T1000 (cell line): ENCODE measurements at regions not wholly inside any gene's neighbourhood (a gene's known extent, or its start where the extent isn't known, plus 50 kb on each side); places are given as distances from the start of the nearest gene placed in this dataset.
"Not testable (repeated sequence)": the region's sequence is repeated elsewhere in the genome, so short reads cannot be mapped to it uniquely, and the experiment has no call there.

Experiments
- DNase-seq: peaks from one replicate; lab custom pipeline; 2025; ENCODE audit warnings: mixed read lengths; lab: John Stamatoyannopoulos, UW

DNA sequence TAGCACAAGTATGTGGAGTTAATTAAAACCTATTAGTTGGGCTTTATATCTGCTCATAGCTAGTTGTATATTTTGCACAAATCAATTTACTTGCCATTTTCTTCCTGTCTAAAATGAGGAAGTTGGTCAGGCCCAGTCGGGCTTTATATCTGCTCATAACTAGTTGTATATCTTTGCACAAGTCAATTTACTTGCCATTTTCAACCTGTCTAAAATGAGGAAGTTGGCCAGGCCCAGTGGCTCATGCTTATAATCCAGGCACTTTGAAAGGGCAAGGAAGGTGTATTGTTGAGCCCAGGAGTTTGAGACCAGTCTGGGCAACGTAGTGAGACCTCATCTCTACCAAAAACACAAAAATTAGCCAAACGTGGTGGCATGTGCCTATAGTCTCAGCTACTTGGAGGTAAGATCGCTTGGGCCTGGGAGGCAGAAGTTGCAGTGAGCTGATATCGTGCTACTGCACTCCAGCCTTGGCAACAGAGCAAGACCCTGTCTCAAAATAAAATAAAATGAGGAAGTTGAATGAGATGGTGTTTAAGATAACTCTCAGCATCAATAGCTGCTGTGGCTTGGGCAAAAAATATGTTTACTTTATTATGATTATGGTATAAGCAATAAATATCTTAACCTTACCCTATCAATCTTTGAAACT, 1558.6 kb upstream of the RAG2 start:
- DNase-seq = no peak

DNA sequence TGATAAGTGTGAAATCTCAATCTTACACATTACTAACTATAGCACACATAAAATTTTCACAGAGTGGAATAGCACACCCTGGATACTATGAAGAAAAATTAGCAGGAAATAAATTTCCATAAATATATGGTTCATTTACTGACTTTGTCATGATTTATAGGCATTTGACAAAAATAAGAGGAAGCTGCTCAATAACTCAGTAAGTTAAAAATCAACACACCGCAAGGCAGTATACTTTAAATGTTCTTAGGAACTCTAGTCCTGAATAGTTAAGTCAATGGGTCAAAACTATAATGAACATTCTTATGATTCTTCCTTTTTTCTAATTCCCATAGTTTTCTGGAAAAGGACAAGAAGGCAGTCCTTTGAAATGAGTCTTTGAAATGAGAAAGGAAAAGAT, 1557.8 kb upstream of the RAG2 start:
- no peak for DNase-seq

DNA sequence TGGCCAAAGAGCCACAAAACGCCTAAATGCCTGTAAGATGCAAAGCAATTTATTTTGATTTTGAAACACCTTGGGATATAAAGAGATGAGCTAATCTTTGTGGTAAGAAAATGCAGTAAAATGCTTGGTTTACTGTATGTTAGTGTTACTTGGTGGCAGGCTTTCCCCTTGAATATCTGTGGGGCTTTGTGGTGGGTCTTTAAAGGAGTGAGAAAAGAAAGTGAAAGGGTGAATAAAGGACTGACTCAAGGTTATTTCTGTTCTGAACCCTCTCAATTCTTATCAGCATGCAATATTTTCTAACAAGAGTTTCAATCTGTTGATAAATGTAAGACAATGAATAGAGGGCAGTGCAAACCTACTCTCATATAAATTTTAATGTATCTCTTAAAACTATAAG, 1555.9 kb upstream of the RAG2 start:
- no peak for DNase-seq

DNA sequence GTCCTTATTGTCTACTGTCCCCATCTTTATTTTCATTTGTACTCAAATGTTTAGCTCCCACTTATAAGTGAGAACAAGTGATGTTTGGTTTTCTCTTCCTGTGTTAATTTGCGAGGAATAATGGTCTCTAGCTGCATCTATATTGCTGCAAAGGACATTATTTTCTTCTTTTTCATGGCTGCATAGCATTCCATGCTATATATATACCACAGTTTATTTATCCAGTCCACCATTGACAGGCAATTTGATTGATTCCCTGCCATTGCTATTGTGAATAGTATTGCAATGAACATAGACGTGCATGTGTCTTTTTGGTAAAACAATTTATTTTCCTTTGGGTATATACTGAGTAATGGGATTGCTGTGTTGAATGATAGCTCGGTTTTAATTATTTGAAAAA, 1545.8 kb upstream of the RAG2 start:
- DNase-seq = no peak

DNA sequence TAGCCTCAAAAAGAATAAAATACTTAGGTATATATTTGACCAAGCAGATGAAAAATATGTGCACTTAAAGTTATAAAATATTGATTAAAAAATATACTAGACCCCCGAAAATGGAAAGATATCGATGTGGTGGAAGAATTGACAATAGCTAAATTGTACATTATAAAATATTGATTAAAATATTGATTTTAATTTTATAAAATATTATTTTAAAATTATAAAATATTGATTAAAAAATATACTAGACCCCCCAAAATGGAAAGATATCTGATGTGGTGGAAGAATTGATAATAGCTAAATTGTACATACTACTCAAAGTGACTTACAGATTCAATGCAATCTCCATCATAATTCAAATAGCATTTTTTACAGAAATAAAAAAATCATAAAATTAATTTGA, 1540.9 kb upstream of the RAG2 start:
- no peak for DNase-seq

DNA sequence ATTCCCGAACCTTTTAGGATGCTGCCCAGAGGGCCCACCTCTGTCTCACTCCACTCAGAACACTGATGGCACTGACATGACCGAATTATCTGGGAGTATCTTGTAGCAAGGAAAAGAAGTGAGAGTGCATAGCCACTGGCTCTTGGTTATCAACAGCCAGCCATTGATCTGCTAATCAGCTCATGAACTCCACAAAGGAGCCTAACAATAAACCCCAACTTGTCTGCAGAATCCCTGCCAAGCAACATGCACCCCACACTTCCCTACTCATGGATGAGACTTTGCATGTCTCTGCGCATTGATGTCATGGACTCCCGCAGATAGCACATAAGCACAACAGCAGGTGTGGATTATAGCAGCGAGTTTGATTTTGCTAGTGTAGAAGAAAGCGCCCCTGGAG, 1538.9 kb upstream of the RAG2 start:
- no peak for DNase-seq

DNA sequence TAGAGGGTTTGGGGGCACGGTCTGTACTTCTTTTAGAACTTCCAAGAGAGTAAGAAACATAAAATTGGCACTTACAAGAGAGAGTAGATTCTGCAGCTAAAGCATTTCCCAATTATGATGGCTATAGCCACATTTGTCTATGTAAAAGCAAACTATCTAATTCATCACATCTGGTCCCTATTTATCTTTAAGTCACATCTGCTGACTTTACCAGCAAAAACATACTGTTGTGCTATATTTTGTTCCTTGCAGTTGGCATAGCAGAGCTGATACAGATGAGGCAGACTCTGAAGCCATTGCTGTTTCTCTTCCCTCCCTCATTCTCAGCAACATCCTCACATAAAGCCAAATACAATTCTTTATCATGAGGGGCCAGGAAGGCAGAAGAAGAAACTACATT, 1533.5 kb upstream of the RAG2 start:
- DNase-seq = no peak

DNA sequence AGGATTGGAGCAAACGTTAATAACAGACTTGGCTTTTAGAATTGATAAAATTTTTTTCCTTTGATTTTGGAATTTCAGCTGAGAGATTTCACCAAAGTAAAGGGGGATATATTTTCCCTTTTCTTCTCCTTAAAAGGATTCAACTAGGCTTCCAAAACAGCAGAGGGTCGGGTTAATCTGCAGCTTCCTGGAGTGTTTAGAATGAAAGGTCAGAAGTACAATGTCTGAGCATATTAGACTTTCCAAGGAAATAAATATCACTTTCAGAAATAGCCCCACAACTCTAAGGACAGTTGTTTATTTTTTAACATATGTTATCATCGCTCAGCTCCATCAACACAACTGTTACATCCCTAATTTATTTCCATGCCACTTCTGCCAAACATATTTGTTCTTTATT, 1532.9 kb upstream of the RAG2 start:
- no peak for DNase-seq

DNA sequence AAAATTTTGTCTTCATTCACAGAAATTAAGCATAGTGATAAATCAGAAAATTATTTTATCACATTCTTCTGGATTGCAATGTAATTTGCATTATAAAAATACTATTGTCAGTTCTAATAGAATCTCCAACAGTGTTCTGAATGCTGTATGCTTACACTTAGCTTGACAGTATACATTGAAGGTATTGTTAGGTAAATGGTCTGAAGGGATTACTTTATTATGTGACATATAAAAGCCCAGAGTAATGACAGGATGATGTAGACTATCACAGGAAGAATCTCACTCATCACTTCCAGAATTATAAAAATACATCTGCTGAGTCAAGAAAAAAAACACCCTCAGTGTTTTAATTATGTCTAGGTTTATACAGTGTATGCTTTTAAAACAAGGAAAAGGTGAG, 1532.5 kb upstream of the RAG2 start:
- DNase-seq = no peak

DNA sequence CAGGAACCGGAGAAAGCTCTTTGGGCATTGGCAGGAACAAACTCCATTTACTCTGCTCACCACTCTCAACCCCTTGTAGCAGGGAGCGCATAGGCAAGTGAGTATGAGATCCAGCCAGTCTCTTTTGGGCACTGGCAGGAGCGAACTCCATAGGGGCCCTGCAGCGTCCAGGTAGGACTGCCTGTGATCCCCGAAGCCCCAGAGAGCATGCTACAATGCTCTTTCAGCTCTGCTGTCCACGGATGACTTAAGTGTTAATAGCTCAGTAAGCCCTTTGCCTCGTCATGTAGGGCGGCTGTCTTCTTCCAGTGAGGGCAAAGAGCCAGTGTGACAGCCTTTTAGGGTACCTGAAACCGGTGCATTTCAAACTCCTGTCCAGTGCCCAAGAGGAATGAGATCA, 1525.6 kb upstream of the RAG2 start:
- DNase-seq = no peak

DNA sequence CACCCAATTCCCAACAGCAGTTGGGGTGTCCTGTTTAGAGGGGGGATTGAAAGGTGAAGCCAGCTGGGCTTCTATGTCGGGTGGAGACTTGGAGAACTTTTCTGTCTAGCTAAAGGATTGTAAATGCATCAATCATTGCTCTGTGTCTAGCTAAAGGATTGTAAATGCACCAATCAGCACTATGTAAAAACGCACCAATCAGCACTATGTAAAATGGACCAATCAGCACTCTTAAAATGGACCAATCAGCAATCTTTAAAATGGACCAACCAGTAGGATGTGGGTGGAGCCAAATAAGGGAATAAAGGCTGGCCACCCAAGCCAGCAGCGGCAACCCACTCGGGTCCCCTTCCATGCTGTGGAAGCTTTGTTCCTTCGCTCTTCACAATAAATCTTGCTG, 1518.6 kb upstream of the RAG2 start:
- not testable (repeated sequence) for DNase-seq

DNA sequence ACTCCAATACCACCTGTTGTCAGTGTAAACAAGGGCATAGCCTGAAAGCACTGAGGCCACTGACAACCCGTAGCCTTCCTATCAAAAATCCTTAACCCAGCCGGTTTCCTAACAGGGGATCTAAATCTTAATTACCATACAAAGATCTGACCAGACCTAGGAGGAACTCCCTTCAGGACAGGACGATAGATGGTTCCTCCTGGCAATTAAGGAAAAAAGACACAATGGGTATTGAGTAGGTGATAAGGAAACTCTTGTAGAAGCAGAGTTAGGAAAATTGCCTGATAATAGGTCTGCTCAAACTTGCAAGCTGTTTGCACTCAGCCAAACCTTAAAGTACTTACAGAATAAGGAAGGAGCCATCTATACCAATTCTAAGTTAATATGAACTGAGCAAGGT, 1517.3 kb upstream of the RAG2 start:
- not testable (repeated sequence) for DNase-seq

DNA sequence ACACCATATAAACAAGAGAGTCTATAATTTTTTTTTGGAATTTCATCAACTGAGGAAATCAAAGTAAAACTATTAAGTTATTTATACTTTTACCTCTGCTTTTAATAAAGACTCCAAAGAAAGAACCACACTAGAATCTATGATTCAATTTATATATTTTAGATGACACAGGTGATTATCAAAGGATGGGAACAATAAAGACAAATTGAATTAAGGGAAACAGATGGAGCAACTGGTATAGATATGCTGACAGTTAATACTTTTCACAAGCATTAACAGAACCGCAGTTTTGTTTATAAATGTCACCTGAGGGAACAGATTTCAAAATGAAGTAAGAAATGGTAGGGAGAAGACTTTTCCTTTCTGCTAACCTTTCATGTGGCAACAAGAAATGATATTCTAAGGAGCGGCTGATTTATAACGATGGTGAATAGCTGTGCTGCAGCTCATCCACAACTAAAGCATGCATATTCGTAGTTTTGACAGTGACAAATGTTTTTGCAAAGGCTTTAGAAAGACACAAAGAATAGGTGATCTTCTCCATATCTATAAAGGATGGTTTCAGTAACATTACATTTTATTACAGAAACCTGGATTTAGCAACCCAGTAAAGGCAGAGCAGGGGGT, 1502.9 kb upstream of the RAG2 start:
- DNase-seq = no peak

DNA sequence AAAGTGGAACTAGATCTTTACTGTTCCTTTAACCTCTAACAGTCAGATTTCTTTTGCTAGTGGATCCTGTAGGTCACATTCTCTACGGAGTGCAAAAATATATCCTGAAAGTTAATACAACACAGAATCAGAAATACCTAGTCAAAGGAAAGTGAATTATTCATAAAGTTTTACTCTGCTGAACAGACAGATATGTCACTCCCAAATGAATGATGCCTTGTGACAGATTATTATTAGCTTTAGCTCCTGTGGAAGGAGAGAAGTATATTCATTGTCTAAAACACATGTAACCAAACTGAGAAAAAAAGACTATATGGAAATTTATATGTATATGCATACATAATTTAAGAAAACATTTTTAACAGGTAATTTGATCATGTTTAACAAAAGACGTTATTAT, 1497.2 kb upstream of the RAG2 start:
- DNase-seq = no peak

DNA sequence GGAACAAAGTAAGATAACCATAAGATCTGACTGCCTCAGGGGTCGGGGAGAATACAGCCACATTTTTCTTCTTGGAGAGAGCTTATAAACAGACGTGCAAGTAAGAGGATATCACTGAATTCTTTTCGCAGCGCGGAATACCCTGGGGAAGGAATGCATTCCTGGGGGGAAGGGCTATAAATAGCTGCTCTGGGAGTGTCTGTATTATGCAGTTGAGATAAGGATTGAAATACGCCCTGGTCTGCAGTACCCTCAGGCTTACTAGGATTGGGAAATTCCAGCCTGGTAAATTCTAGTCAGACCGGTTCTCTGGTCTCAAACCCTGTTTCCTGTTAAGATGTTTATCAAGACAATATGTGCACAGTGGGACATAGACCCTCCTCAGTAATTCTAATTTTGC, 1491.7 kb upstream of the RAG2 start:
- DNase-seq = peak; percentile 63

DNA sequence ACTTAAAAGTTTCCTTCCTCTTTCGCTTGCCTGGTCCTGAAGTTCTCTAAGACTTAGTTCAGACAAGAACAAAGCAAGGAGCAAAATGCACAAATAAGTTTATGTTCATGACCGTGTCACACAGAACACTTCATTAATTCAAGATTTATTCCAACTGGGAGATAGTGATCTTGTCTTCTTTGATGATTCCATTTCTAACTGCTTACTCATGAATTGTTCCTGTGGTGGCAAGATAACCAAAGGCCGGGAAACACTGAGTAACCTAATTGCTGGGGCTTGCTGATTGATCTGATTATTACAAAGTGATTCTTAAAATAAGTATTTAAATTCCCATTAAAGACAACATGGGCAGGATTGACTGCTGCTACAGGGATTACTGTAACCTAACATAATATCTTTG, 1462.9 kb upstream of the RAG2 start:
- peak; percentile 1 for DNase-seq

DNA sequence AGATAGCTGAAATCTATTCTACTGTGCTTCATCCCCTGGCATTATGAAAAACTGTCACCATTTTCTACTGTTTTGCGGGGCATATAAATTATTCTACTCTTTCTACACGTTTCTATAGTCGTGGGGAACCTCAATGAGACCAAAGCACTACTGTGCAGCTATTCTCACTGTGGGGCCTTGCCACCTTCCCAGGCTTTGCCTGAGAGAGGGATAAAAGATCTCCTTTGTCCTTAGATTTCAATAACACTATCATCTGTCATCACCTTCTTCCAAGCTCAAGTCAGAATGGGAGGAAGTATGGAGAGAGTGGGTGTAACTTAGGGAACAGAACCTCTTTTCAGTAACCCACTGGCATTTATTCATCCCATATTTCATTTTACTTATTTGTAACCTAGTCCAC, 1462.1 kb upstream of the RAG2 start:
- DNase-seq = no peak

DNA sequence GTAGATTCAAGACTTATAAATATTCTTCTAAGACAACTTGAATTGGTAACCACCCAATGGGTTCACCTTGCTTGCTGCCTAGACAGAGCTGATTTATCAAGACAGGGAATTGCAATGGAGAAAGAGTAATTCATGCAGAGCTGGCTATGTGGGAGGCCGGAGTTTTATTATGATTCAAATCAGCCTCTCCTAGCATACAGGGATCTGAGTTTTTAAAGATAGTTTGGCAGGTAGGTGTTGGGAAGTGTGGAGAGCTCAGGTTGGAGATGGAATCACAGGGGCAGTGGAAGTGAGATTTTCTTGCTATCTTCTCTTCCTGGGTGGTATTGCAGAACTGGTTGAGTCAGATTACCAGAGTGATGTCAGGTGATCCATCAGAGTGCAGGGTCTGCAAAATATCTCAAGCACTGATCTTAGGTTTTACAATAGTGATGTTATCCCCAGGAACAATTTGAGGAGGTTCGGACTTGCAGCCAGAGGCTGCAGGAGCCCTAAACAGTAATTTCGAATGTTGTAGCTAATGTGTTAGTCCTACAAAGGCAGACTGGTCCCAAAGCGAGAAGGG, 1448.6 kb upstream of the RAG2 start:
- DNase-seq = no peak

DNA sequence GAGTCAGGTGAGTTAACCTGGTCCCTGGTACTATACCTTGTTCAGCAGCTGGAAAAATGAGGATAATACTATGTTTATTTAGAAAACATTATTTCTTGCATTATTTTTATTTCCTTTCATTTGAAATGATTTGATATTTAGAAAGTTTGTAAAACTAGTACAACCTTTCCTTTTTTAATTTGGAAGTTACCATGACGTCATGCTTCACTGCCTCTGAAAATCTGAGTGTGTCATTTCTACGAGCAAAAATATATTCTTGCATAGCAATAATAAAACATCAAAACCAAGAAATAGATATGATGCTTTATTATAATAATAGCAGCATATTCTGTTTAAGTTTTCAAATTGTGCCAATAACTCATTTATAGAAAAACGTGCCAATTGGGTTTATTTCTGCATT, 1445.0 kb upstream of the RAG2 start:
- no peak for DNase-seq

DNA sequence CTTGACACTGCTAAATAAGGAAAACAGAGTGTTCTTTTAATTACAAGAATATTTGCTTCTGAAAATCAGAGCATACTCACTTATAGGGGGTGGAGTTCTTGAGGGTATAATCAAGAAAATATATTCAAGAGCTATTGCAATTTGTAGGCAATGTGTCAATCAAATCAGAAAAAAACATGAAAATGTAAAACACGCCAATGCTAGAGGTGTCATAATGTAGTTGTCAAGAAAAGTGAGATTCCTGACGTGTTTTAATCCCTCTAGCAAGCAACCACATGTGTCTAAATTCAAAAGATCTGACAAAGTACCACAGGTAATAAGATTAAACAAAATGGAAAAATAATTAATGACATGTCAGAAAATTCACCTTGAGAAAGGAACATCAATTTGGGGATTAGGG, 1440.7 kb upstream of the RAG2 start:
- no peak for DNase-seq

DNA sequence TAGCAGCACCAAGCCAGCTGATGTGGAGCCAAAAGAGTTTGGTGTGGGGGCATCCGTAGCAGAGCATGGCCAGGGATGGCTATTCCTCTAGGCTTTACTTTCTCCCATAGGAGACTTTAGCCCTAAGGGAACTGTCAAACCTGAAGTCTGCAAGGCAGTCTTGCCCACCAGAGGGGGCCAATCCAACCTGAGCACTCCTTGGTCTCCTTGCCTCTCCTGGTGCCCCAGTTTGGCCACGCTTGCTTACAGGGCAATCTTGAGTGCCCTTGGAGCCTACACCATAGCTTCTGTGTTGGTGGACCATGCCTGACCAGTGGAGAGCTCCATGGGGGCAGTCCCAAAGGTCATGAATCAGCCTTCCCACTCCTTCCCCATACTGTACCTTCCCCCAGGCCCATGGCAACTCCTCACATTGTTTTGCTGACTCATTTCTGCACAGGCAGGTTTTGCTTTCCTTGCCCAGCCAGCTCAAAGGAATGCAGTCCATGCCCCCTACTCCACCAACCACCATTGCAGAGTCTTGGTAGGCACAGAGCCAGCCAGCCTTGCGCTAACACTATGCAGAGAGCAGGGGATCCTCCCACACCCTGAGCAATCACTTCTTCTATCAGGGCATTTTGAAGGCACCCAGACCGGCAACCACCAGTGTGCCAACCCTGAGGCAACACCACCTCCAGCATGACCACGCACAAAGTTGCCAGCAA, 1421.2 kb upstream of the RAG2 start:
- DNase-seq = peak; percentile 81

DNA sequence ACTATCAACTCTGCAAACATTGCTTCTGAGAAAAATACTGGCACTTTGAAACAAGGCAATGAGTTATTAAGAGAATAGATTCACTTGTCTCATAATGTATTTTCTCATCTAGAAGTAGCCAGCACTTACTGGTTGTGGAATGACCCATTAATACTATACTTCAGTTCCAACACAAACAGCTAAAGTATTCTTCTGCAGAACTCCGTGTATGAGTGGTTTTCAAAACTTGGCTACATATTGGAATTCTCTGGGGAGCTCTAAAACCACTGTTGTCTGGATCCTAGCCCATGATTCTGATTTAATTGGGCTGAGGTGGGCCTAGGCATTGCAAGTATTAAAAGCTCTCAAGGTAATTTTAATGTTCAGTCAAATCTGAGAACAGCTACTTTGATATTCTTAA, 1416.4 kb upstream of the RAG2 start:
- no peak for DNase-seq

DNA sequence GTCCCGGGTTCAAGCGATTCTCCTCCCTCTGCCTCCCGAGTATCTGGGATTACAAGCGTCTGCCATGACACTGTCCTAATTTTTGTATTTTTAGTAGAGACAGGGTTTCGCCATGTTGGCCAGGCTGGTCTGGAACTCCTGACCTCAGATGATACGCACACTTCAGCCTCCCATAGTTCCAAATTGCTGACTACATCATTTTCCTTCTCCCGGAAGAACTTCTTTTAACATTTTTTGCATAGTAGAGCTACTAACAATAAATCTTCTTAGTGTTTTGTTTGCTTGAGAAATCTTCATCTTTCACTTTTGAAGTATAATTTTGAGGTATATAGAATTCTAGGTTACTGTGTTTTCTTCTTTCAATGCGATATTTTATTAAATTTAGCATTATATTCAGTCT, 1415.1 kb upstream of the RAG2 start:
- DNase-seq = no peak
